ENCODE measurements at regions not wholly inside any gene's neighbourhood (a gene's known extent, or its start where the extent isn't known, plus 50 kb on each side); places are given as distances from the start of the nearest gene placed in this dataset.

DNA sequence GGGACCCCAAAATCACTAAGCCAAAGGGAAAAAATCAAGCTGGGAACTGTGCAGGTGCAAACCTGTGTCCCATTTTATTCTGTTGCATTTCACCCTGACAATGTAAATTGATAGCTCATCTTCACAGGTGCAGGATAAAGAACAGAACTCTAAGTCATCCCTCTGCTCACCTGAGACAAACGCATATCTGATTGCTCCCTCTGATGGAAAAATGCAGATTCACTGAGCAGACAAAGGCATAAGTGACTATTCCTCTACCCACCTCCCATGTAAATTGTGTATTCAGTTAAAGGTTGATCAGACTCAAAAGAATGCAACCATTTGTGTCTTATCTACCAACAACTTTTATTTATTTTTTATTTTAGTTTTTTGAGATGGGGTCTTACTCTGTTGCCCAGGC is 644.2 kb downstream of the PTPRU start:
- no peak for DNase-seq (ENCODE audit: extremely low read depth in 1 of 2, low read depth in 1 of 2)

DNA sequence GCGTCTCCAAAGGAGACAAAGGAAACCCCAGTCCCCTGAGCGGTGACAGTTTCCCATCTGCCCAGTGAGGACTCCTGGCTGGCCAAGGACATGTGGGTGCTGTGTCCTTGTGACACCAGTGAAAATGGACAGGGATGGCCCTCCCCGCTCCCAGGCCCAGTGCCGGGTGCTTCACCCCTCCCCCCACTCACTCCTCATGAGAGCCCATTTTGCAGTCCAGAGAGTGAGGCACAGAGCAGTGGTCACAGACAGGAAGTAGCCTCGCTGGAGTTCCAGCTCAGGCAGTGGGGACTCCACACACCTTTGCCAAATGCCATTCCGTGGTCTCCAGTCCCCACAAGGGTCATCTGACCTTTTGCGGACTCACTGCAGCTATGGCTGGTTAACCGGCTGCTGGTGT is 642.9 kb downstream of the PTPRU start:
- no peak for DNase-seq (ENCODE audit: extremely low read depth in 1 of 2, low read depth in 1 of 2)

DNA sequence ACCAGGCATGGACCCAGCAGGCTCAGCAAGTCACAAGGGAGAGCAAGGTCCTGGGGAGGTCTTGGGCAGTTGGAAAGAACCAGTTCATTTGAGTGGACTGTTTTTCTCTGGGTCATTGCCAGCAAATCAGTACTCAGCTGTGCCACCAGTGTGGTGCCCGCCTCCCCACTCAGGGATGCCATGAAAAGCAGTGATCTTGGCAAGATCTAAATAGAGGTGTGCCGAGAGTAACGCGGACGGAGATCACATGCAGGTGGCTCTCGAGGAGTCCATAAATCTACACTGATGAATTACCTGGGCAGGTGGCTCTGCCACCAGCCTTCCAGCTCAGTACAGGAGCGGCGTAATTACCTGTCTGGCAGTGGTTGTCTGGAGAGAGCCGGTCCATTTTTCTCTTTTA is 642.2 kb downstream of the PTPRU start:
- DNase-seq (ENCODE audit: extremely low read depth in 1 of 2, low read depth in 1 of 2) = no peak

DNA sequence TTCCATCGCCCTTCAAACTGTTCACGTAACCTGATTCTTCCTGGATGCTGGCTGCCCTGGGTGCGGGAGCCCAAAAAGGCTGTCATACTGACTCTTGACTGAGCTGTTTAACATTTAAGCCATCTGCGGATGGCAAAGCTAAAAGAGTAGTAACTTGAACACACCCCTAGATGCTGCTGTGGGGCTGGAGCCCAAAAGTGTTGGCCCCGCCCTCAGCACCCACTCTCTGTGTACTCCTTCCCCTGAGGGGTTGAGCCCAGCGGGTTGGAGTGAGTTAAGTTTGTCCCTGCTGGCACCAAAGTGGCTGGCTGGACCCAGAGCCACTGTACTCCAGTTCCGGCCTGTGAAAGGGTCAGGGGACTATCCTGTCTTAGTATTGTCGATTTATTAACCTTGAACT is 640.6 kb downstream of the PTPRU start:
- DNase-seq (ENCODE audit: extremely low read depth in 1 of 2, low read depth in 1 of 2) = no peak

DNA sequence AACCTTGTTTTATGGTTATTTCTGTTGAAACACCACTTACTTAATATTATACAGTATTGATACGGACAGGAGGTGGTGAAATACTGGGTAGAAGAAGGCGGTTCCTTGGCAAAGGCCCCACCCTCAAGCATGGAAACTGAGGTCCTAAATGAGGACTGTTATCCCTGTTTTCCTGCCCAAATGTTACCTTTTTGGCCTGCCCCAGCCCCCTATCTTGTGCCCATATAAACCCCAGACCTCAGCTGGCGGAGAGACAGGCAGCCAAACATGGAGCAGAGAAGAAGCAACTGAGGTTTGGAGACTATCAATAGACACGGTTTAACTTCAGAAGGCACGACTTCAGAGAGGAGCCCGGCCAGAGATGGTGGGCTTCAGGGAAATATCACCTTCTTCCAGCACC is 640.1 kb downstream of the PTPRU start:
- no peak for DNase-seq (ENCODE audit: extremely low read depth in 1 of 2, low read depth in 1 of 2)

DNA sequence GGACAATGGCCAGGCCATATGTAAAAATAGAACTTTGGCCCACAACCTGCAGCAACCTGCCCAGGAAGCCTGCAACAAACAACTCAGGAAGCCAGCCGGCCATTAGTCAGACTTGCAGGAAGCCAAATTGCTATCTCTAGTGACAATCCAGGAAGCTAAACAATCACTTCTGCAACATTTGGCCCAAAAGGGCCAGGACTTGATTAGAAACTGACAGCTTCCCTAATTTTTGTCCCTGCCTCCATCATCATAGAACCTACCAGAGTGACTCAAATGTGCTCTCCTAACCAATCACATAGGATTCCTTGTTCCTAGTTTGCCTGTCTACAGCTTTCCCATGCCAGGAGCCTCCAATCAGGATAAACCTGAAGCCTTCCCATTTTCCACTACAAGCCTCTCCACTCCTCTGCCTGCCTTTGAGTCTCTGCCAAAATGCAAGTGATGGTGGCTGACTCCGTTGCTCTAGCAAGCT is 639.3 kb downstream of the PTPRU start:
- DNase-seq (ENCODE audit: extremely low read depth in 1 of 2, low read depth in 1 of 2) = no peak

DNA sequence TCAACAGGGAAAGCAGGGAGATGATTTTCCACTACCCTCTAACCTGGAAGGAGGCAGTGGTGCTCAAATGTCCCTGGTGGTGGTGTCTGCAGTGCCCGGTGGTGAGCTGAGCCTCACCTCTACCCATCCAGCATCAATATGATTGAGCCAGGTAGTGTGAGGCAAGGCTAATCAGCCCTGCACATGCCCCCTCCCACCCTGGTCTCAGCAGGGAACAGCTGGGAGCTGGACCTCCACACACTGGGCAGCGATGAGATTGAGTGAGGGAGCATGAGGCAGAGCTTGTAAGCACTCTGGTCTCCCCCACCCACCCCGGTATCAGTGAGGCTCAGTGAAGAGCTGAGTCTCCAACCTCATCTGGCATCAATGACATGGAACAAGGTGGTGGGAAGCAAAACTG is 634.3 kb downstream of the PTPRU start:
- no peak for DNase-seq (ENCODE audit: extremely low read depth in 1 of 2, low read depth in 1 of 2)

DNA sequence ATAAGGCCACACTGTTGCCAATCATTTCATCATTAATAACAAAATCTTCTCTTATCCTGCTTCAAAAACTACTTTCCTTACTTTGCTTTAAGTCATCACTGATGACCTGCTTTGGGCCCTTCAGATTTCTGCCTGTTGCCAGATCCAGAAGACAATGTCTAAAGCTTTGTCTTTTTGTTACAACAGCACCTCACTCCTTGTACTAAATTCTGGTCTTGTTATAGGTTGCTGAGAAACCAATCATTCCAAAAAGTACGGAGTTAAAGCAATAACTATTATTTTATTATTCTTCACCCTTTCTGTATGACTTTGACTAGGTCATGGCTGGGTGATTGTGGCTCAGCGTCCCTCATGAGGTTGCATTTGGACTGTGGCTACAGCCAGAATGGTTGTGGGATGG is 633.5 kb downstream of the PTPRU start:
- DNase-seq (ENCODE audit: extremely low read depth in 1 of 2, low read depth in 1 of 2) = no peak

DNA sequence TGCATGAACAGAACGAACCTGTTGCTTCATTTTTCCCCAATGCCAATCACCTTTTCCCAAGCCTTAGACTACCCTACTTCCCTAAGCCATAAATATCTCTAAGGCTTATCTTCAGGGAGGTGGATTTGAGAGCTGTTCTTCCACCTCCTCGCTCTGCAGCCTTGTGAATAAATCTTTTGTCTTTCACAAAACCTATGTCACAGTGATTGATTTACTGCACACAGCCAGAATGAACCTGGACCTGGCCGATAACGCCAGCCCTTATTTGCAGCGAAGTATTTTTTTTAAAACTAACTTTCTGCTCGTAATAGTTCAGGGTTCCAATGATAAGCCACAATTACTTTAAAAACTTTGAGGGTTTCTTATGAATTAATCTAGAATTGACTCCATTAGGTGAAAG is 632.6 kb downstream of the PTPRU start:
- DNase-seq (ENCODE audit: extremely low read depth in 1 of 2, low read depth in 1 of 2) = no peak

DNA sequence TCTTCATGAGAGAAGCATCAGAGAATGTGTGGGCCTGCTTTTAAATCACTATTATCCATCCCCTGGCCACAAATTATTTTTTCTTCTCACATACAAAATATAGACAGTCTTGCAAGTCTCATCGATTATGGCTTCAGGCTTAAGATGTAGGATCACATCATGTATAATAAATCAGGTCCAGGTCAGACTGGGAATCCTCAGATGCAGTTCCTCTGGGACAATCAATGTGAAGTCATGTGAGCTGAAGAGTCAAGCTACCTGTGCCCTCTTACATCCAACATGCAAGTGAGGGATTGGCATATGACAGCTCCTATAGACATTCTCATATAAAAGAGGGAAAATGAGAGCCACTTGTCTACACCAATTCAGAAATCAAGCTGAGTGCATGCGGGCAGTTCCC is 631.8 kb downstream of the PTPRU start:
- DNase-seq (ENCODE audit: extremely low read depth in 1 of 2, low read depth in 1 of 2) = no peak

DNA sequence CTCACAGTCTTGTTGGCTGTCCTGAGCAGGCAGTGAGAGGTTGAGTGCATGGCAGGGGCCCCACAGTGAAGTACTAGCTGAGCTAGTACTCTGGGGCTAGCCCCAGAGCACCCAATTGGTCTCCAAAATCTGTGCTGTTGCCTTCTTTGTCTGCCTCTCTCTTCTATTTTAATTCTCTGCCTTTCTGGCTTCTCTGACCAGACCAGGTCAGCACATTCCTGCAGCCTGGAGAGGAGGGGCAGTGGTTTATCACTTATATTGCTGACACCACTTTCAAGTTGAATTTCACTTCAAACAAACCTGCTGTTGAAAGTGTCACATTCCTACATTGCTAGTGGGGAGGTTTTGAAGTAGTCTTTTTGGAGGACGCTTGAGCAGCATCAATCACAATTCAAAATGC is 628.7 kb downstream of the PTPRU start:
- no peak for DNase-seq (ENCODE audit: extremely low read depth in 1 of 2, low read depth in 1 of 2)

DNA sequence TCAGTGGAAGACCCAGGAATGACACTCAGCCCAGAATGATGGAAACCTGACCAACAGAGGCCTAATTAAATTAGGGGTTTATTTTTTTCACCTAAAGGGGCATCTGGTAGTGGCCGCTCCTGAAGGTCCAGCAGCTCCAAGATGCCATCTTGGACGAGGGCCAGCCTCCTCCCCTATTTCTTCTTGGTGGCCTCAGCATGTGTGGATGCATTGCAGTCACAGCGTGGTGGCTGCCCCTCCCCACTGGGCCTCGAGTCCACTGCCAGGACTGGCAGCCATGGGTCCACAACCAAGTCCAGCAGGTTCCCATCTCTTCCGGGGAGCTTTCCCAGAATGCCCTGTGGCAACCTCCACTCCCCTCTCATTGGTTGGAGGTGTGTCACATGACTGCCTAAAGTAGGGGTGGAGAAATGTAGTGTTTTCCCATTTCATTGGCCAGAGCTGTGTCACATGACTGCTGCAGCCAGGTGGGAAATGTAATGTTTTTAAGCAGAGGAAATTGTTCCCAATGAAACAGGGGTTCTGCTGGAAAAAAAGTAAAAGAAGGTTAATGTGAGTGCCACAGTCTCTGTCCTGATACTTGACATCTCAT is 628.2 kb downstream of the PTPRU start:
- DNase-seq (ENCODE audit: extremely low read depth in 1 of 2, low read depth in 1 of 2) = no peak

DNA sequence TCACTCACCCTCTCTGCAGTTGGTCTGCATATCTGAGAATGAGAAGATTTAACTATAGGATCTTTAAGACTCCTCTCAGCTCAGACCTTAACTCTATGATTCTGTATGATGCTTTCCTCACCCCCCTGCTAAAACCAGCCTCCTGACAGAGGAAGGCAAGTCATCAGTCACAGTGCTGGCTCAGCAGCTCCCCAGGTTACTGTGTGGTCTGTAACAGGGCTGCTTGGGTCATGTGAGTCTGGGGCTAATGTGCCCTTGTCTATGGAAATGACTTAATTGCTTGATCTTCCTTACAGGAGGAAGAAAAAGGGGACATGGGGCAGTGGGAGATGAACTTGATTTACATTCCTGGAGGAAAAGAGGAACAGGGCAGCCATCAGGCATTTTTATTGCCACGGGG is 625.6 kb downstream of the PTPRU start:
- DNase-seq (ENCODE audit: extremely low read depth in 1 of 2, low read depth in 1 of 2) = no peak

DNA sequence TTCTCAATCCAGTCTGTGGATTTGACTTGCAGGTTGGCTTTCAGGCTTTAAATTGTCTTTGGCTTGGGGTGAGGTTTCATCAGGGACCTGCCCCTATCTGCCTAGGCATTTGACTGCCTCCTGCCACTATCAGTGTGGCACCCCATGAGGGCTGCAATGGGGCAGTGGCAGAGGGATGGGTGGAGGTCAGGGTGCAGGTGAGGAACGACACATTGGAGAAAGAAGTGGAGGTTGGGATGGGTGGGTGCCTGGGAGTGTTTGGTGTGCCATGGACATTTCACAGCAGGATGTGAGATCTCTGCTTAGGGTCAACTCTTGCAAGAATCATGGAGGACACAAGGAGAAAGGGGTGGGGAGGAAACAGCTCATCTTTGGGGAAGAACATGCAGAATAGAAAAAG is 625.1 kb downstream of the PTPRU start:
- DNase-seq (ENCODE audit: extremely low read depth in 1 of 2, low read depth in 1 of 2) = no peak

DNA sequence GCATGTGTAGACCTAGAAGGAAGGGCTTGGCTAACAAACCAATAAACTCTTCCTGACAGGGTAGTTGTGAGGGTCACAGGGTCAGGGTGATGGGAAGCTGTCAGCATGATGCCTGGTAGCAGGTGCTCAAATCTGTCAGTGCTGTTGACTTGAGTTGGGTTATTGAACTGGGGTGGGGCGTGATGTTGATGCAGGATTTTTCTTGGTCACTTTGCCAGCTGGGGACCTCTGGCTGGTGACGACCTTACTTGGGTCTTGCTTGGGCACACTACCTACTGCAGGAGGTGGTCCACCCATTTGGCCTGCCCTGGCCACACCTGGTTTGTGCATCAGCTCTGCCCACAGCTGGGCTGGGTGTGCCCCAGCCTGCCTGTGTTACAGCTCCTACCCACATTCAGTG is 624.4 kb downstream of the PTPRU start:
- no peak for DNase-seq (ENCODE audit: extremely low read depth in 1 of 2, low read depth in 1 of 2)

DNA sequence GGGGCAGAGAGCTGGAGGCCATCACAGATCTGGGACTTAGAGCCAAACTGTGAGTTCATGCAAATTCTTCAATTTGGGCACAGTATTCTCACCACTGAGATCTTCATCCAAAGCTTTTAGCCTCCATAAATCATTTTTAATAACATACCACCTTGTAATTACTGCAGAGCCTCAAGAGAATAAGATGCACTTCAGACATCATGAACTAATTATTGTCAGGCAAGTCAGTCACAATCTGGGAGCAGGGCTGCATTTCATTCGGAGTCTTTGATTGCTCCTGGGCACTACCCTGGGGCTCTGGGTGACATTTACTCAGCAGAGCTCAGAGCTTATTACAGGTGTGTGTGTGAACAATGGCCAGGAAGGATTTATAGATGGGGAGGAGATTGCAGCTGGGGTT is 623.7 kb downstream of the PTPRU start:
- no peak for DNase-seq (ENCODE audit: extremely low read depth in 1 of 2, low read depth in 1 of 2)

DNA sequence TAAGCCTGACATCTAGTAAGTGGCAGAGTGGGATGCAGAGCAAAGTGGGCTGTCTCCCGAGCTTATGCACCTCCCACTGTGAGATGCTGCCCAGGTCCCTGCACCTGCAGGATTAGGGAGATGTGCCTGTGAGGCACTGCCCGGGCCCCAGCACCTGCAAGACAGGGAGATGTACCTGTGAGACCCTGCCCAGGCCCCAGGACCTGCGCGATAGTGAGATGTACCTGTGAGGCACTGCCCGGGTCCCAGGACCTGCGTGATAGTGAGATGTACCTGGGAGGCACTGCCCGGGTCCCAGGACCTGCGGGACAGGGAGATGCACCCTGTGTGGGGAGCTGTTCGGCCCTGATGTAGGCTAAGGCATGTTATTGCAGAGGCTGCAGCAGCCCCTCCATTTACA is 622.8 kb downstream of the PTPRU start:
- DNase-seq (ENCODE audit: extremely low read depth in 1 of 2, low read depth in 1 of 2) = no peak

DNA sequence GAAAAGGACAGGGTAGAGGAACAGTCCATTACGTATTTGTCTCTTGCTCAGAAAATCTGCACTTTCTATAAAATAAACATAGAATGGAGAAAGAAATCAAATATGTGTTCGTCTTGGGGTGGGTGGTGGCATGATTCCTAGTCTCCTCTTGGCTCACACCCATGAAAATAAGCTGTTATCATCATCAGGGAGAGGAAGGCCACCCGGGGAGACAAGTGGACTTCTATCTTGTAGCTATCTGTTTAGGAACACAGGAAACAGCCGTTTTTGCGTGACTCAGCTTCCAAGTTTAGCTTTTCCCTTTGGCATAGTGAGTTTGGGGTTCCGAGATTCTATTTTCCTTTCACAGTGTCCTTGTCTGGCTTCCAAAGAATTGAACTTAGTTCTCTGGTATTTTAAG is 622.3 kb downstream of the PTPRU start:
- DNase-seq (ENCODE audit: extremely low read depth in 1 of 2, low read depth in 1 of 2) = no peak

DNA sequence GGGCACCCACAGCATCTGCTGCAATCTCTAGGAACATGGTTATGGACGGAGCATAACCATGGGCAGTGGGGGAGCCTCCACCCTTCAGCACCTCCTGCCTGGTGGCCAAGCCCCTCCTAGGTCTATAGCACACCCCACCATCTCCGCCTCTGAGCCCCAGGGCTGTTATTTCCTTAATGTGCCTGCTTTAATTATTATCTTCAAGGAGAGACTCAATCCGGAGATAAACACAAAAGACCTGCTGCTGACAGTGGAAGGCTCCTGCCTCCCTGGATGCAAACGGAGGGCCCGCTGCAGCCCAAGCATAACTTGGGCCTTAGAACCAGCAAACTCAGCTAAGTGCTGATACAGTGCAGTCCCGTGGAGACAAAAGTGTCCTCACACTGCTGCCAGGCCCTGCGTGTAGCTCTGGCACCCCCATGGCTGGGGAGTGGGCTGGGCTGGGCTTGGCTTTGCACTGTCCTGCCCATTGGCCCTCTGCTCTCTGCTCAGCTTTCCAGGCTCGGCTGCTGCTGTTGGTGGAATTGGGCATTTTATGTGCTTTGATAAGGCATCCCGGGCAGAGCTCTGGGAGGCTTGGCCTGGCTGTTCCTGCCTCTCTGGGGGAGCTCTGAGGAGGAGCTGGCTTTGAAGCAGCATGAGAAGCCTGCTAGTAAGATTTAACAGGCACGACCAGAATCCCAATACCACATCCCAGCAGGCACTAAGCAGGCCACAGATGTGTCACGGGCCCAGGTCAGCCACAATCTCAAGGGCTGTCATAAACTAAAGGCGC is 620.2 kb downstream of the PTPRU start:
- DNase-seq (ENCODE audit: extremely low read depth in 1 of 2, low read depth in 1 of 2) = no peak

DNA sequence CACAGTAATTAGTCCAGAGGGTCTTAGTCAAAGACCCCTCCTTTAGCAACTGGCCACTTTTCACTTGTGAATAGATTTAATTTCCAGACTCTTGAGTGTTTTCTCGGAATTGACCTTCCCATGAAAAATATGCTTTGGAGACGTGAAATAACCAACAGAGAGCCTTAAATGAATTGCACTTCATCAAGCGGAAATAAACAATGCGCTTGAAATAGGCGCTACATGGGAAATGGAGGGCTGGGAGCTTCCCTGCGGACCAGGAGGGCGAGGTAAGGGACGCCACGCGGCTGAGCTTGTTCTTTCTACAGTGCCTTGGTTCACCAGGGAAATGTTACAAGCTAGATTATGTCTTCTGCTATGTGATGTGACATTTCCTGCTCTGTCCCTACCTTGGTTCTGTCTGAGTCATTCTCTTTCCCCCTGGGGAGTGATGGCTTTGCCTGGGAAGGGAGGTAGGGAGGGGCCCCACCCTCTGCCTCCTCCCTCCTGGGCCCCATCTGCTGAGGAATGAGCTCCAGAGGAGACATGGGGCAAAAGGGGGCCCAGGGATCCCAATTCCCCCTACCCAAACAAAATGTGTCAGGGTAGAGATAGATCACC is 619.3 kb downstream of the PTPRU start:
- DNase-seq (ENCODE audit: extremely low read depth in 1 of 2, low read depth in 1 of 2) = no peak

DNA sequence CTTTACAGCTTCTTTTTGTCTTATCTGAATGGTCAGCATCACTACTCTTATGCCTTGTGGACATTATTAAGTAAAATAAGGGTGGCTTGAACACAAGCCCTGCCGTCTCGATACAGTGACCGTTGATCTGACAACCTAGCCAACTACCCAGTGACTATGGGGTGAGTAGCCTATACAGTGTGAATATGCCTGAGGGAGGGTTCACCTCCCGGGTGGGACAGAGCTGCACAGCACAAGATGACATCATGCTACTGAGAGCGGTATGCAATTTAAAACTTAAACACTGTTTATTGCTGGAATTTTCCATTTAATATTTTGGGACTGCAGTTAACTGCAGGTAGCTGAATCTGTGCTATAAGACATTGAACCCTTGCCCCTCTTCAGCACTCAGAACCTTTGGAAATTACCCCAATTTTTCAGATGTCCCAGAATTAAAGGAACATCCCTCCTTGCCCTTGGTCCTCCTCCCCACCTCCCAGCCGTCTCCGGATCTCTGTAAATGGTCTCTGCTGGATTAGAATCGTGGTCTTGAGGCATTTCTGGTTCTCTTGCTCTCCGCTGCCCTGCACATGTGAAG is 618.5 kb downstream of the PTPRU start:
- DNase-seq (ENCODE audit: extremely low read depth in 1 of 2, low read depth in 1 of 2) = no peak

DNA sequence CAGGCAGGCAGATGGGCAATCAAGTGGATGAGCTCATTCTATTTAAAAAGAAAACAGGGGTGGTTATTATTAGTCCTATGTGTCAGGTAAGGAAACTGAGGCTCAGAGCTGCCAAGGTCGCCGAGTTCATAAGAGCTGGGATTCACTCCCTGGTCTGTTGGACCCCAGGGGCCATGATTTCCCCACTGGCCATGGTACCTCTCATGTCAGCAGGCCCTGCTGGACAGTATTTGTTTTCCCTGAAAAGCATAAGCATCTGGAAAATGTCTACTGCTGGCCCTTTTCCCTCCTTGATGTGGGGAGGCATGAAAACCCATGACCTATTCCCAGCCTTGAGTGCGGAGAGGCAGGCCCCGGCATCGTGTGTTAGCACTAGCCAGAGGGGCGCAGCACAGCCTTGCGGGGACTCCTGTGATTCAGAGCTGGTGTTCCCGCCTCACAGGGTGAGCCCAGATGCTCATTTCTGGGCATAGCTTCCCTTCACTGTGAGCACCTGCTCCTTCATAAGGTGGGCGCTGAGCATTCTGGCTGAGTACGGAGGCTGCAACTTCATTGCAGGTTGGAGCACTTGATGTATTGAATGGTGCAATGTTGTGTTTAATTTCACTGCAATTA is 617.5 kb downstream of the PTPRU start:
- DNase-seq (ENCODE audit: extremely low read depth in 1 of 2, low read depth in 1 of 2) = no peak
